ENCODE measurements at regions not wholly inside any gene's neighbourhood (a gene's known extent, or its start where the extent isn't known, plus 50 kb on each side); places are given as distances from the start of the nearest gene placed in this dataset.
A peak's percentile ranks its signal among the peaks of the same experiment; 100 is the strongest.

- H3K27ac ChIP-seq: no peak overlapping the region
- H3K4me3 ChIP-seq: no peak overlapping the region
- no peak for TF ChIP-seq CTCF (IDR thresholded peaks at IDR 0.05)
- no peak for DNase-seq (ENCODE audit: low spot score)
These were observed 126.5 kb downstream of the TSN start for GRCh38 chr2:121881950-121882349.

- no peak overlapping the region for H3K27ac ChIP-seq
- no peak for TF ChIP-seq CTCF (IDR thresholded peaks at IDR 0.05)
- DNase-seq (ENCODE audit: low spot score): peak; percentile 21
- H3K4me3 ChIP-seq: no peak overlapping the region
These were observed 128.6 kb downstream of the TSN start for GRCh38 chr2:121884078-121884477.

GRCh38 chr2:121884511-121884921 is 129.1 kb downstream of the TSN start:
- H3K4me3 ChIP-seq: no peak overlapping the region
- H3K27ac ChIP-seq: no peak overlapping the region
- TF ChIP-seq CTCF (IDR thresholded peaks at IDR 0.05): no peak
- DNase-seq (ENCODE audit: low spot score): peak; percentile 17

- Histone ChIP-seq H3K27ac (no peak overlapping the region), H3K4me3 (no peak overlapping the region)
- DNase-seq (ENCODE audit: low spot score): no peak
- no peak for TF ChIP-seq CTCF (IDR thresholded peaks at IDR 0.05)
These were observed 130.6 kb downstream of the TSN start for GRCh38 chr2:121886059-121886458.

- no peak for TF ChIP-seq CTCF (IDR thresholded peaks at IDR 0.05)
- Histone ChIP-seq H3K4me3 (no peak overlapping the region), H3K27ac (no peak overlapping the region)
- no peak for DNase-seq (ENCODE audit: low spot score)
These were observed 132.2 kb downstream of the TSN start for GRCh38 chr2:121887513-121888188.

- no peak for TF ChIP-seq CTCF (IDR thresholded peaks at IDR 0.05)
- DNase-seq (ENCODE audit: low spot score): no peak
- no peak overlapping the region for H3K27ac ChIP-seq
- H3K4me3 ChIP-seq: no peak overlapping the region
These were observed 132.7 kb downstream of the TSN start for GRCh38 chr2:121888189-121888557.

GRCh38 chr2:121890041-121890440 is 134.6 kb downstream of the TSN start:
- H3K27ac ChIP-seq: no peak overlapping the region
- no peak for TF ChIP-seq CTCF (IDR thresholded peaks at IDR 0.05)
- DNase-seq (ENCODE audit: low spot score): no peak
- no peak overlapping the region for H3K4me3 ChIP-seq
